ENCODE measurements at regions not wholly inside any gene's neighbourhood (a gene's known extent, or its start where the extent isn't known, plus 50 kb on each side); places are given as distances from the start of the nearest gene placed in this dataset.
"Not testable (repeated sequence)": the region's sequence is repeated elsewhere in the genome, so short reads cannot be mapped to it uniquely, and the experiment has no call there.

- Histone ChIP-seq H3K27me3 (replicated peaks; ENCODE audit: control insufficient read depth, insufficient read depth, low read length, poor library complexity, severe bottlenecking) (no peaks in the 10 kb centered on the region), H3K36me3 (ENCODE audit: control insufficient read depth, insufficient read depth, low read length) (no peaks in the 10 kb centered on the region), H3K27ac (ENCODE audit: insufficient read depth, low read length, poor library complexity, severe bottlenecking) (no peak overlapping the region), H3K4me3 (ENCODE audit: insufficient read depth, low read depth, low read length, poor library complexity, severe bottlenecking) (no peak overlapping the region), H3K4me1 (ENCODE audit: control insufficient read depth, insufficient read depth, low read length, poor library complexity, severe bottlenecking) (no peaks in the 10 kb centered on the region), H3K9me3 (ENCODE audit: control insufficient read depth, low read length) (no peaks in the 10 kb centered on the region)
- no peak for DNase-seq
Measured at GRCh38 chr1:172940174-172940855, 110.4 kb downstream of the TNFSF18 start.

GRCh38 chr1:172941471-172941870 is 109.3 kb downstream of the TNFSF18 start:
- Histone ChIP-seq H3K4me1 (ENCODE audit: control insufficient read depth, insufficient read depth, low read length, poor library complexity, severe bottlenecking) (no peaks in the 10 kb centered on the region), H3K27ac (ENCODE audit: insufficient read depth, low read length, poor library complexity, severe bottlenecking) (no peak overlapping the region), H3K36me3 (ENCODE audit: control insufficient read depth, insufficient read depth, low read length) (no peaks in the 10 kb centered on the region), H3K4me3 (ENCODE audit: insufficient read depth, low read depth, low read length, poor library complexity, severe bottlenecking) (no peak overlapping the region), H3K9me3 (ENCODE audit: control insufficient read depth, low read length) (no peaks in the 10 kb centered on the region), H3K27me3 (replicated peaks; ENCODE audit: control insufficient read depth, insufficient read depth, low read length, poor library complexity, severe bottlenecking) (no peaks in the 10 kb centered on the region)
- DNase-seq, result no peak

DNA sequence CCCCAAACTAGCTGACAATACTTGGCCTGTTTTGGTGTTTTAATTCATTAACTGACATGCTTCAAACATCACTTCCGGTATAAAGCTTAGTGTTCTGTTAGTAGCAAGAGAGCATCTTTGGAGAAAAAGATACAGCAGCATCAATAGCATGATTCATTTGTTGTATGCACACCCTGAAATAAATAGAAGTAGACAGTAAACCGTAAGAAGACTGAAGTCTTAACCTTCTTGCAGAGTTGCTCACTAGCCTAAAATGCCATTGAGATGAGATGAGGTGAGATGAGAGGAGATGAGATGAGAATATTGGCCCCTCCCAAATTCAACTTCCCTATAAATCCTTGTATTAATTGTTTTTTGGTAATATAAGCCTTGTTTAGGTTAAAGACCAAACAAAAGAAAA is 108.8 kb downstream of the TNFSF18 start:
- no peak for DNase-seq
- Histone ChIP-seq H3K9me3 (ENCODE audit: control insufficient read depth, low read length) (no peaks in the 10 kb centered on the region), H3K36me3 (ENCODE audit: control insufficient read depth, insufficient read depth, low read length) (no peaks in the 10 kb centered on the region), H3K4me3 (ENCODE audit: insufficient read depth, low read depth, low read length, poor library complexity, severe bottlenecking) (no peak overlapping the region), H3K27me3 (replicated peaks; ENCODE audit: control insufficient read depth, insufficient read depth, low read length, poor library complexity, severe bottlenecking) (no peaks in the 10 kb centered on the region), H3K4me1 (ENCODE audit: control insufficient read depth, insufficient read depth, low read length, poor library complexity, severe bottlenecking) (peaks cover 3% of the 10 kb centered on the region), H3K27ac (ENCODE audit: insufficient read depth, low read length, poor library complexity, severe bottlenecking) (no peak overlapping the region)

DNA sequence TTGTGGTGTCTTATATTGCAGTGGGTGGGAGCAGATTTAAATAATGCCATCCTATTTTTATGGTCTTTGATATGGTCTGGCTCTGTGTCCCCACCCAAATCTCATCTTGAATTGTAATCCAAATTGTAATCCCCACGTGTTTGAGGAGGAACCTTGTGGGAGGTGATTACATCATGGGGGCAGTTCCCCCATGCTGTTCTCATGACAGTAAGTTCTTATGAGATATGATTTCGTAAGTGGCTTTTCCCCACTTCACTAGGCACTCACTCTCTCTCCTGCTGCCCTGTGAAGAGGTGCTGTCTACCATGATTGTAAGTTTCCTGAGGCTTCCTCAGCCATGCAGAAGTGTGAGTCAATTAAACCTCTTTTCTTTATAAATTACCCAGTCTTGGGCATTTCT is 107.6 kb downstream of the TNFSF18 start:
- H3K4me3 ChIP-seq (ENCODE audit: insufficient read depth, low read depth, low read length, poor library complexity, severe bottlenecking); H3K27me3 ChIP-seq (replicated peaks; ENCODE audit: control insufficient read depth, insufficient read depth, low read length, poor library complexity, severe bottlenecking); H3K36me3 ChIP-seq (ENCODE audit: control insufficient read depth, insufficient read depth, low read length); DNase-seq; H3K9me3 ChIP-seq (ENCODE audit: control insufficient read depth, low read length); H3K27ac ChIP-seq (ENCODE audit: insufficient read depth, low read length, poor library complexity, severe bottlenecking); H3K4me1 ChIP-seq (ENCODE audit: control insufficient read depth, insufficient read depth, low read length, poor library complexity, severe bottlenecking): not testable (repeated sequence)

DNA sequence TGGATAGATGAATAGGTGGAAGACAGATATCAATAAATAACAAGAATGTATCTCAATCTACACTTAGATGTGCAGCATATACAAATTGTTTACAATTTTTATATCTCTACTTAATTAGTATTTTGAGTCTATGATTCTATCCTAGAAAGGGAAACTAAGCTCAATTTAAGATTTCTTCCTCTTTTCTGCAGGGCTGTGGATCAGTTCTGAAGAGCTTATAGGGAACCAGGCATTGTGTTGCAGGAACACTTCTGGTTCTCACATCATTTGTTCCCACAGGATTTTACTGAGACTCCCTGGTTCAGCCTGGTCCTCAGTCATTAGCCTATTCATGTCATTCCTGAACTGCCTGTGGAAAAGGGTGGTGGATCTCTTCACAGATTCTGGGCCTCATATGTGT is 105.8 kb downstream of the TNFSF18 start:
- Histone ChIP-seq H3K9me3 (ENCODE audit: control insufficient read depth, low read length) (no peaks in the 10 kb centered on the region), H3K27ac (ENCODE audit: insufficient read depth, low read length, poor library complexity, severe bottlenecking) (no peak overlapping the region), H3K27me3 (replicated peaks; ENCODE audit: control insufficient read depth, insufficient read depth, low read length, poor library complexity, severe bottlenecking) (no peaks in the 10 kb centered on the region), H3K4me3 (ENCODE audit: insufficient read depth, low read depth, low read length, poor library complexity, severe bottlenecking) (no peak overlapping the region), H3K36me3 (ENCODE audit: control insufficient read depth, insufficient read depth, low read length) (no peaks in the 10 kb centered on the region), H3K4me1 (ENCODE audit: control insufficient read depth, insufficient read depth, low read length, poor library complexity, severe bottlenecking) (peaks cover 6% of the 10 kb centered on the region)
- no peak for DNase-seq

DNA sequence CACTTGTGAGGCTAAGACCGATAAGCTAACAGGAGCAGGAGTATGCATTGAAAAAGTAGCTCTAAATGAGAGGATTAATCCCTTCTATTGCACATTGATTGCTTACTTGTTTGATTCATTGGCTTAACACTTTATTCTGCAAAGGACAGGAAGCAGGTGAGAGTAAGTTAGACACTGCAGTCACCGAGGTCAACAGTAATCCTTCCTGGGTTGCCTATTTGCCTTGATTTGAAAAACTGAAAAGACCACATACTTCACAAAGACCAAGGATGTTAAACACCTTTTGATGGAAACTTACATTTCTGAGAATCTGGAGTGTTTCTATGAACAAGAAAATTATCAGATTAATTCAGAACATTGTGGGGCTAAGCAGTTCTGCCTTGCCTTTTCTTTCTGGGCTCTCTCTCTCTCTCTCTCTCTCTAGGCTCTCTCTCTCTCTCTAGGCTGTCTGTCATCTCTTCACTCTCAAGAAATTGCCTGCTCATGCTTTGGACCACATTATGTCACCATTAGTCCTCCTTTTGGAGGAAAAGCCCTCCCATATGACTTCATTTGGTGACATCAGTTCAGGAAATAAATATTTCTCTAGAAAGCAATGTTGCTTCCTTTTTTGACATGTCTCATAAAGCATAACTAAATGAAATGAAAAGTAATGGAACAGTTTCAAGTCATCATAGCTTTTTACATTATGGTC is 103.8 kb downstream of the TNFSF18 start:
- H3K27ac ChIP-seq (ENCODE audit: insufficient read depth, low read length, poor library complexity, severe bottlenecking), result no peak overlapping the region
- H3K4me3 ChIP-seq (ENCODE audit: insufficient read depth, low read depth, low read length, poor library complexity, severe bottlenecking), result no peak overlapping the region
- H3K27me3 ChIP-seq (replicated peaks; ENCODE audit: control insufficient read depth, insufficient read depth, low read length, poor library complexity, severe bottlenecking), result no peaks in the 10 kb centered on the region
- DNase-seq, result no peak
- H3K9me3 ChIP-seq (ENCODE audit: control insufficient read depth, low read length), result no peaks in the 10 kb centered on the region
- peaks cover 6% of the 10 kb centered on the region for H3K4me1 ChIP-seq (ENCODE audit: control insufficient read depth, insufficient read depth, low read length, poor library complexity, severe bottlenecking)
- no peaks in the 10 kb centered on the region for H3K36me3 ChIP-seq (ENCODE audit: control insufficient read depth, insufficient read depth, low read length)

GRCh38 chr1:172948457-172948856 is 102.3 kb downstream of the TNFSF18 start:
- no peak overlapping the region for H3K27ac ChIP-seq (ENCODE audit: insufficient read depth, low read length, poor library complexity, severe bottlenecking)
- no peak for DNase-seq
- no peaks in the 10 kb centered on the region for H3K27me3 ChIP-seq (replicated peaks; ENCODE audit: control insufficient read depth, insufficient read depth, low read length, poor library complexity, severe bottlenecking)
- no peak overlapping the region for H3K4me3 ChIP-seq (ENCODE audit: insufficient read depth, low read depth, low read length, poor library complexity, severe bottlenecking)
- no peaks in the 10 kb centered on the region for H3K9me3 ChIP-seq (ENCODE audit: control insufficient read depth, low read length)
- no peaks in the 10 kb centered on the region for H3K36me3 ChIP-seq (ENCODE audit: control insufficient read depth, insufficient read depth, low read length)
- peaks cover 6% of the 10 kb centered on the region for H3K4me1 ChIP-seq (ENCODE audit: control insufficient read depth, insufficient read depth, low read length, poor library complexity, severe bottlenecking)

- H3K36me3 ChIP-seq (ENCODE audit: control insufficient read depth, insufficient read depth, low read length), result no peaks in the 10 kb centered on the region
- no peak overlapping the region for H3K4me3 ChIP-seq (ENCODE audit: insufficient read depth, low read depth, low read length, poor library complexity, severe bottlenecking)
- H3K27ac ChIP-seq (ENCODE audit: insufficient read depth, low read length, poor library complexity, severe bottlenecking), result no peak overlapping the region
- no peaks in the 10 kb centered on the region for H3K9me3 ChIP-seq (ENCODE audit: control insufficient read depth, low read length)
- no peak for DNase-seq
- peaks cover 6% of the 10 kb centered on the region for H3K4me1 ChIP-seq (ENCODE audit: control insufficient read depth, insufficient read depth, low read length, poor library complexity, severe bottlenecking)
- H3K27me3 ChIP-seq (replicated peaks; ENCODE audit: control insufficient read depth, insufficient read depth, low read length, poor library complexity, severe bottlenecking), result no peaks in the 10 kb centered on the region
Measured at GRCh38 chr1:172949096-172949495, 101.6 kb downstream of the TNFSF18 start.

- peaks cover 6% of the 10 kb centered on the region for H3K4me1 ChIP-seq (ENCODE audit: control insufficient read depth, insufficient read depth, low read length, poor library complexity, severe bottlenecking)
- H3K9me3 ChIP-seq (ENCODE audit: control insufficient read depth, low read length), result no peaks in the 10 kb centered on the region
- no peak for DNase-seq
- no peaks in the 10 kb centered on the region for H3K36me3 ChIP-seq (ENCODE audit: control insufficient read depth, insufficient read depth, low read length)
- no peak overlapping the region for H3K4me3 ChIP-seq (ENCODE audit: insufficient read depth, low read depth, low read length, poor library complexity, severe bottlenecking)
- H3K27me3 ChIP-seq (replicated peaks; ENCODE audit: control insufficient read depth, insufficient read depth, low read length, poor library complexity, severe bottlenecking), result no peaks in the 10 kb centered on the region
- no peak overlapping the region for H3K27ac ChIP-seq (ENCODE audit: insufficient read depth, low read length, poor library complexity, severe bottlenecking)
Measured at GRCh38 chr1:172950528-172950927, 100.2 kb downstream of the TNFSF18 start.

- H3K4me3 ChIP-seq (ENCODE audit: insufficient read depth, low read depth, low read length, poor library complexity, severe bottlenecking), result no peak overlapping the region
- no peak overlapping the region for H3K27ac ChIP-seq (ENCODE audit: insufficient read depth, low read length, poor library complexity, severe bottlenecking)
- no peak for DNase-seq
- no peaks in the 10 kb centered on the region for H3K36me3 ChIP-seq (ENCODE audit: control insufficient read depth, insufficient read depth, low read length)
- H3K4me1 ChIP-seq (ENCODE audit: control insufficient read depth, insufficient read depth, low read length, poor library complexity, severe bottlenecking), result peaks cover 4% of the 10 kb centered on the region
- no peaks in the 10 kb centered on the region for H3K27me3 ChIP-seq (replicated peaks; ENCODE audit: control insufficient read depth, insufficient read depth, low read length, poor library complexity, severe bottlenecking)
- H3K9me3 ChIP-seq (ENCODE audit: control insufficient read depth, low read length), result no peaks in the 10 kb centered on the region
Measured at GRCh38 chr1:172951730-172952365, 98.9 kb downstream of the TNFSF18 start.
